Erythroblast (primary cell): ENCODE measurements at regions not wholly inside any gene's neighbourhood (a gene's known extent, or its start where the extent isn't known, plus 50 kb on each side); places are given as distances from the start of the nearest gene placed in this dataset.

Experiments
- DNase-seq, 2 experiments: peaks; one replicate each; lab custom pipeline; 2025; lab: John Stamatoyannopoulos, UW
- GATA1 ChIP-seq: IDR thresholded peaks from 2 replicates; pipeline ENCODE4 v1.6.1; 2011; ENCODE audit warnings: low read depth, mild to moderate bottlenecking, control low read depth, low read length, moderate library complexity
- POLR2A ChIP-seq: IDR thresholded peaks from 2 replicates; pipeline ENCODE4 v1.6.1; 2011; ENCODE audit warnings: mild to moderate bottlenecking, low read length

GRCh38 chr1:4970532-4970931 is 316.1 kb downstream of the AJAP1 start:
- no peak for TF ChIP-seq GATA1
- TF ChIP-seq POLR2A = no peak
- DNase-seq = no peak

DNA sequence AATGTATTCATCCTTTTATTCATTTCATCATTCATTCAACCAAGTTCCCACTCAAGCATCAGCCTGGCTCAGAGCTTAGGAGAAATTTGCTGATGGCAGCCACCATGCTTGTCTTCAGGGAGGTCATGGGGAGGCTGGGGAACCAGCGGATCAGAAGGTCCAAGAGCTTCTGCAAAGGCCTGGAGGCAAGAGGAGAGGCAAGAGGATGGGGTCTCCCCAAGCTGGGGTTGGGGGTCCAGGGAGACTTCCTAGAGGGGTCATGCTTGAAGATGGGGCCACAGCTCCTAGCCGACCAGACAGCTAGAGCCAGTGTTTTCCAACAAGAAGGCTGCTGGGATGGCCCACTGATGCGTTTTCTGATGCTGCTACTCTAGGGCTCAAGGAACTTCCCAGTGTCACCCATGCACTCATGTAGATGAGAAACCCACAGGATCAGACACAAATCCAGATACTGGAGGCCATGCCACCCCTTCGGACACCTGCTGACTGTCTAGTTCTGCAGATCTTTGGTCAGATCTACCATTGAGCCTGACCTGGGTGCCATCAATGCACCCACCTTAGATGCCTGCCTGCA is 315.2 kb downstream of the AJAP1 start:
- TF ChIP-seq GATA1 (no peak), POLR2A (no peak)
- no peak for DNase-seq

DNA sequence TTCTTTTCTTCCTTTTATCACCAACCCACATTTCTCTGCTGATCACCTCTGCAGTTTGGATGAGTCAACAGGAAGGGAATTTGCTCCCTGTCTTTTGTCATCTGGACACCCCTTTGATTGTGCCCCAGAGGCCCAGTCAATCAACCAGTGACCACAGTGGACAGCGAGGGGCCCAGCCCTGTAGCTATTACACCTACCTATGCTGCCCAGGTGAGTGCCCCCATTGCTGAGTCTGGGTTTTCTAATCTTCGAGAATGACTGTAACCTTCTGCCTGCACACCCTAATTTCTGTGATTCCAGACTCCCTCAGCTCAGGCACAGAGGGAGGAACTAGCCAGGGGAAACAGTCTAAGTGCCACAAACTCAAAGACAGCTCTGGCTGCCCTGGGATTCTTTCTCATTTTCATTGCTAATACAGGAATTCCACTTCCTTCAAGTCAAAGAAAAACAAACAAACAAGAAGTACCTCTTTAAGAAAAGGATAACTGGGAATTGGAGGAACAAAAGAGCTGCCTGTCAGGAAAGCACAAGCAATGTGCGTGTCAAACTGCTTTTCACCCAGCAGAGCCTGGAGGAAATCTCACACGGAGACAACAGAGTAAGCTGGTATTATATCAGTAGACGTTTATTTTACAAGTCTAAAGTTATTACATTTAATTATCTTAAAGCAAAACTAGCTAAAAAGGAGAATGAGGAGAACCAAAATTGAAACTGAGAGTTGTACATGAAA is 311.1 kb downstream of the AJAP1 start:
- no peak for DNase-seq
- no peak for TF ChIP-seq POLR2A
- no peak for TF ChIP-seq GATA1

GRCh38 chr1:4964634-4965345 is 310.4 kb downstream of the AJAP1 start:
- no peak for DNase-seq

DNA sequence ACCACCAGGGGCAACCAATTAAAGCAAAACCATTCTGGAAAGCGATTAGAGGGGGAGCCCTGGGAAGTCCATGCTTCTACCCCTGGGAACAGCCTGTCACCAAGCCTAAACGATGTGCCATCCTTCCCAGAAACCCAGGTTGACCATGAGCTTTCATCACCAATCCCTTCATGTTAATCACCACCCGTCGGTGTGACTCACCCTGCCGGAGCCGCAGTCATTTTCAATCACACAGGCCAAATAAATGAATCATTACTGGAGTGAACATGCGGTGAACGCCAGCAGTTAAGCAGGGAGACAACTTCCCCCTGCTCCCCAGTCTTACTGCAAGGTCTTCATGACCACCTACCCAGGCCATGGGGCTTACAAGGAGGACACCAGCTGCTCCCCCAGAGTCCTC is 308.8 kb downstream of the AJAP1 start:
- no peak for TF ChIP-seq GATA1
- TF ChIP-seq POLR2A = no peak
- no peak for DNase-seq

More at GRCh38 chr1:4964634-4965345, 310.4 kb downstream of the AJAP1 start:
- TF ChIP-seq GATA1 (no peak), POLR2A (no peak)

DNA sequence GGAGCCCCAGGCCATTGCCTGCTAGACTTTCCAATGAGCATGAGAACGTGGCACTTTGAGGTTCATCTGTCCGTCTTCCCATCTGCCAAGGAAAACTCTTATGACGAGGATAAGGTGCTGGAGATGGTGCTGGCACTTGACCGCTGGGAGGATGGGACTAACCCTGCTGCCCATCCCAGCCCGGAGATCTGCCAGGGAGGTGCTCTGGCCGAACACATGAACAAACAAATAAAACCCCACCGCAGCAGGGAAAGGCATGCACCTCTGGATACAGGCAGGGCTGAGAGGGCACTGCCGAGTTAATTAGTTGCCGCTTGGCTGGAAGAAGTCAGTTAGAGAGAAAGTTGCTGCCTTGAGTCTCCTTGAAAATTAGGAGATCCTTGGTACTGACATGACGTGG is 308.4 kb downstream of the AJAP1 start:
- TF ChIP-seq POLR2A (no peak), GATA1 (no peak)
- DNase-seq = no peak

- no peak for DNase-seq
- TF ChIP-seq POLR2A (no peak), GATA1 (no peak)
Measured at GRCh38 chr1:4961935-4962645, 307.7 kb downstream of the AJAP1 start.

DNA sequence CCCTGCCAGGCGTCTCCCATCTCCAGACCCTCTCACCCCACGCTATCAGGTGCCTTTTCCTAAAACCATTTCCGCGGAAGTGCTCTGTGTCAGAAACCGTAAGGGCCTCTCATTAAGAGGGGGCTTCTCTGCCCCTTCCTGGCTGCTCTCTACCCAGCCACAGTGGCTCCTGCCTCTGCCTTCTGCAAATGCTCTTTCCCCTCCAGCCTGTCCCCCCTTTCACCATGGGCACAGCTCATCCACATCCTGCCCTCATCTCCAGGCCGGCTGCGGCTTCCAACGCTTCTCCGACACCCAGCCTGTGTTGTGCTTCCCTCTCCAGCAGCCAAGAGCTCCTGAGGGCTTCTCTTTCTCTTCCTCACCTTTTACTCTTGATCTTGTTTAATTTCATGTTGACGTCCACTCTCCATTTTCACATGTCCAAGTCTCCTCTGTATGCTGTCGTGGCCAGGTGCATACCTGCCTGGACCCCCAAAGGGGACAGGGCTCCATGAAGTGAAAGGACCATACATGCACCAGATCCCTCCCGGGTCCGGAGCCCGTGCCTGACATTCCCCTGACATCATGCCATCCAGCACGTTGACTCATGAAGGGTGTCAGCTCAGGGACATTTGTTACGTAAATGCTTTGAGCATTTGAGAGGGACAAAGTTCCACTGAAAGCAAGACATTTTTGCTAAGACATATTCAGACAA is 306.5 kb downstream of the AJAP1 start:
- TF ChIP-seq POLR2A = no peak
- no peak for TF ChIP-seq GATA1
- no peak for DNase-seq

GRCh38 chr1:4960336-4960735 is 305.9 kb downstream of the AJAP1 start:
- TF ChIP-seq POLR2A (no peak), GATA1 (no peak)
- no peak for DNase-seq

GRCh38 chr1:4959216-4959615 is 304.8 kb downstream of the AJAP1 start:
- TF ChIP-seq POLR2A = no peak
- no peak for TF ChIP-seq GATA1
- DNase-seq = no peak

DNA sequence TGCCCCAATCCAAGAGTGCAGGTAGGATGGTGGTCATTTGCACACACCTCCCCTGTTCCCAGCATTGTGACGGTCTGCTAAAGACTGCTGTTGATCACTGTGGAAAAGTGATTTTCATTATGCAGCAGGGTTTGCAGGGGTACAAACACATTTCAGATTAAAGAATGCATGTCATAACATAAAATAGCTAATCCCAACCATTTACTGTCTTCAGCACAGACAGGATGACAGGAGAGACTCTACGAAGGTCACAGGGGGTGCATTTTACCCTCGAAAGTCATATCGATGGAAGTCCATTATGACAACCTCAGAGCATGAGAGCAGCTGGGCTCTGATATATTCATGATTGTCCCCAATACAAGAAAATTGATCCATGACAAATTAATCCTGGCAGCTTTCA is 302.6 kb downstream of the AJAP1 start:
- TF ChIP-seq POLR2A = no peak
- TF ChIP-seq GATA1 = no peak
- no peak for DNase-seq

DNA sequence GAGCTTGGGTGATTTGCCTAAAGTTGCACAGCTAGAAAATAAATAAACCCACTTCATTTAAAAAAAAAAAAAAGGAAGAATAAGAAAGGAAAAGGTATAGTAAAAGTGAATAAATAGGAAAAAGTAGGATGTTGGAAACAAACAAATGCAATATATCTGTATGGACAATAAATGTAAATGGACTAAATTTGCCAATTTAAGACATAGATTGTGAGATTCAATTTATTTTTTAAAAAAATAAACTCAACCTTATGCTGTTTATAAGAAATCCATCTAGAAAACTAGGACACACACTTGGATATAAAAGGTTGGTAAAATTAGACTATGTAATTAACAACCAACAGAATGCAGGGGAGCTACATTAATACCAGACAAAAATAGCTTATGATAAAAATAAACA is 300.0 kb downstream of the AJAP1 start:
- no peak for DNase-seq
- TF ChIP-seq GATA1 = no peak

GRCh38 chr1:4951601-4952000 is 297.2 kb downstream of the AJAP1 start:
- TF ChIP-seq POLR2A = no peak
- no peak for TF ChIP-seq GATA1
- no peak for DNase-seq
